Tibial nerve (tissue), 4 donors: ENCODE measurements at regions not wholly inside any gene's neighbourhood (a gene's known extent, or its start where the extent isn't known, plus 50 kb on each side); places are given as distances from the start of the nearest gene placed in this dataset.

Experiments used
- EP300 ChIP-seq, 2 donors: sonication (generic); formaldehyde crosslinking; IDR thresholded peaks; one replicate each; pipeline ENCODE4 v1.6.1; 2017; ENCODE audit warnings: antibody characterized with exemption in 2 of 2, mild to moderate bottlenecking in 1 of 2
- POLR2A ChIP-seq, 2 donors: fragments of 450-650 bp; IDR thresholded peaks; one replicate each; pipeline ENCODE4 v1.6.1; 2017; ENCODE audit warnings: antibody characterized with exemption in 2 of 2, mild to moderate bottlenecking in 2 of 2, moderate library complexity in 2 of 2
- TF ChIP-seq, protein P1 (sequence below), 5 experiments: fragments of 200-600 bp in 3 of 5; fragments of 450-650 bp in 2 of 5; sonication (generic) in 3 of 5; IDR thresholded peaks; one replicate each; pipeline ENCODE4 v1.5.1; 2016 to 2019; ENCODE audit warnings: antibody characterized with exemption in 5 of 5, mild to moderate bottlenecking in 3 of 5, moderate library complexity in 2 of 5

DNA sequence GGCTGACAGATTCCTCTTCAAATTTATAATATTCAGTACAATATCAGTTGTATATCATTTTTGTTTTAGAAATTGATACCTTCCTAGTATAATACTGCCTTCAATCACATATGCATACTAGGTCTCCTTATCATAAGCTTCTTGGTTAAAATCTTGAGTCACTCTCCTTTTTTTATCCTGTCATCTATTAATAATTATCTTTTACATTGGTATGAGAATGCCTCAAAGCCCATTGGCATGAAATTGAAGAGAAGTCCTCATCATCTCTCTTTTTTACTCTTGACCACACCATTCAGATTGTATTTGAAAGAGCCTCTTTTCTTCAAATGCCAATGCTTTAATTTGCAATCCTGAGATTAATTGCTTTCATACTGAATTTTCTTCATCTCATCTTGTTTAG, 810.3 kb downstream of the BRINP1 start:
- TF ChIP-seq, protein P1, sequence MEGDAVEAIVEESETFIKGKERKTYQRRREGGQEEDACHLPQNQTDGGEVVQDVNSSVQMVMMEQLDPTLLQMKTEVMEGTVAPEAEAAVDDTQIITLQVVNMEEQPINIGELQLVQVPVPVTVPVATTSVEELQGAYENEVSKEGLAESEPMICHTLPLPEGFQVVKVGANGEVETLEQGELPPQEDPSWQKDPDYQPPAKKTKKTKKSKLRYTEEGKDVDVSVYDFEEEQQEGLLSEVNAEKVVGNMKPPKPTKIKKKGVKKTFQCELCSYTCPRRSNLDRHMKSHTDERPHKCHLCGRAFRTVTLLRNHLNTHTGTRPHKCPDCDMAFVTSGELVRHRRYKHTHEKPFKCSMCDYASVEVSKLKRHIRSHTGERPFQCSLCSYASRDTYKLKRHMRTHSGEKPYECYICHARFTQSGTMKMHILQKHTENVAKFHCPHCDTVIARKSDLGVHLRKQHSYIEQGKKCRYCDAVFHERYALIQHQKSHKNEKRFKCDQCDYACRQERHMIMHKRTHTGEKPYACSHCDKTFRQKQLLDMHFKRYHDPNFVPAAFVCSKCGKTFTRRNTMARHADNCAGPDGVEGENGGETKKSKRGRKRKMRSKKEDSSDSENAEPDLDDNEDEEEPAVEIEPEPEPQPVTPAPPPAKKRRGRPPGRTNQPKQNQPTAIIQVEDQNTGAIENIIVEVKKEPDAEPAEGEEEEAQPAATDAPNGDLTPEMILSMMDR (IDR thresholded peaks at IDR 0.05), result no peak
- TF ChIP-seq POLR2A (IDR thresholded peaks at IDR 0.05) (no peak), EP300 (IDR thresholded peaks at IDR 0.05) (no peak)
